WTC11 (cell line): ENCODE measurements at regions not wholly inside any gene's neighbourhood (a gene's known extent, or its start where the extent isn't known, plus 50 kb on each side); places are given as distances from the start of the nearest gene placed in this dataset.
A peak's percentile ranks its signal among the peaks of the same experiment; 100 is the strongest.
"Not testable (repeated sequence)": the region's sequence is repeated elsewhere in the genome, so short reads cannot be mapped to it uniquely, and the experiment has no call there.

ENCODE experiments used
- ATAC-seq: fragments of 200-7000 bp; cut with Tn5 transposase; 2 replicates; pipeline ENCODE4 v1.10.0; 2021; ENCODE audit warnings: mild to moderate bottlenecking, moderate library complexity
- CTCF ChIA-PET: fragments of 300-600 bp; sonication (Branson Sonifier 250); formaldehyde crosslinking; loops from one replicate; lab custom pipeline; 2021; ENCODE audit warnings: antibody characterized with exemption; lab: Charles Lee
- POLR2A ChIA-PET: fragments of 350-600 bp; sonication (Branson Sonifier 250); formaldehyde crosslinking; loops from one replicate; lab custom pipeline; 2021; ENCODE audit warnings: antibody characterized with exemption; lab: Charles Lee
- DNase-seq: peaks from one replicate; pipeline ENCODE4 v3.0.0; 2021; ENCODE audit warnings: low spot score
- H3K27ac Mint-ChIP-seq: 2 replicates; pipeline ENCODE4 v1.8.0; 2021; ENCODE audit warnings: mixed read lengths
- H3K27me3 Mint-ChIP-seq: 2 replicates; pipeline ENCODE4 v1.8.0; 2021; ENCODE audit warnings: low read depth, mild to moderate bottlenecking, moderate library complexity, mixed read lengths
- H3K36me3 Mint-ChIP-seq: 2 replicates; pipeline ENCODE4 v1.8.0; 2021; ENCODE audit warnings: mixed read lengths
- H3K4me1 Mint-ChIP-seq: 2 replicates; pipeline ENCODE4 v1.8.0; 2022; ENCODE audit warnings: mixed read lengths
- H3K4me3 Mint-ChIP-seq: 2 replicates; pipeline ENCODE4 v1.8.0; 2021; ENCODE audit warnings: mild to moderate bottlenecking, moderate library complexity, mixed read lengths
- H3K9me3 Mint-ChIP-seq: 2 replicates; pipeline ENCODE4 v1.8.0; 2021; ENCODE audit warnings: mixed read lengths
- ZNF423 ChIP-seq: fragments of 250-450 bp; sonication (Bioruptor Pico); IDR thresholded peaks from 2 replicates; pipeline ENCODE4 v2.1.2; 2022; ENCODE audit warnings: mild to moderate bottlenecking, moderate library complexity
- TF ChIP-seq, protein P1 (sequence below): fragments of 200-600 bp; IDR thresholded peaks from 2 replicates; pipeline ENCODE4 v1.8.0; 2022; ENCODE audit warnings: antibody characterized with exemption

- peaks cover 19% of the 10 kb centered on the region for H3K27me3 Mint-ChIP-seq
- peak; percentile 100 for ATAC-seq
- H3K36me3 Mint-ChIP-seq, H3K9me3 Mint-ChIP-seq, H3K27ac Mint-ChIP-seq, H3K4me3 Mint-ChIP-seq, POLR2A ChIA-PET, H3K4me1 Mint-ChIP-seq: not testable (repeated sequence)
- DNase-seq = peak; percentile 84
- CTCF ChIA-PET = interaction anchor here (0.5 to 3.7 kb wide), 52 partner anchors 11 to 788 kb away, joined by 3 to 56 read pairs (median 4); partner anchors contain the start of genes CCL21, DNAJB5, FANCG and RPP25L
- TF ChIP-seq, protein P1, sequence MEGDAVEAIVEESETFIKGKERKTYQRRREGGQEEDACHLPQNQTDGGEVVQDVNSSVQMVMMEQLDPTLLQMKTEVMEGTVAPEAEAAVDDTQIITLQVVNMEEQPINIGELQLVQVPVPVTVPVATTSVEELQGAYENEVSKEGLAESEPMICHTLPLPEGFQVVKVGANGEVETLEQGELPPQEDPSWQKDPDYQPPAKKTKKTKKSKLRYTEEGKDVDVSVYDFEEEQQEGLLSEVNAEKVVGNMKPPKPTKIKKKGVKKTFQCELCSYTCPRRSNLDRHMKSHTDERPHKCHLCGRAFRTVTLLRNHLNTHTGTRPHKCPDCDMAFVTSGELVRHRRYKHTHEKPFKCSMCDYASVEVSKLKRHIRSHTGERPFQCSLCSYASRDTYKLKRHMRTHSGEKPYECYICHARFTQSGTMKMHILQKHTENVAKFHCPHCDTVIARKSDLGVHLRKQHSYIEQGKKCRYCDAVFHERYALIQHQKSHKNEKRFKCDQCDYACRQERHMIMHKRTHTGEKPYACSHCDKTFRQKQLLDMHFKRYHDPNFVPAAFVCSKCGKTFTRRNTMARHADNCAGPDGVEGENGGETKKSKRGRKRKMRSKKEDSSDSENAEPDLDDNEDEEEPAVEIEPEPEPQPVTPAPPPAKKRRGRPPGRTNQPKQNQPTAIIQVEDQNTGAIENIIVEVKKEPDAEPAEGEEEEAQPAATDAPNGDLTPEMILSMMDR = peak; percentile 69
- peak; percentile 46 for TF ChIP-seq ZNF423 (CRISPR knock-in tag)
Observed at GRCh38 chr9:34760196-34761040, 50.5 kb upstream of the CCL21 start.
